GM12878 (cell line): ENCODE measurements at regions not wholly inside any gene's neighbourhood (a gene's known extent, or its start where the extent isn't known, plus 50 kb on each side); places are given as distances from the start of the nearest gene placed in this dataset.

ENCODE experiments used
- BHLHE40 ChIP-seq, 2 experiments: fragments of 450-650 bp in 1 of 2; IDR thresholded peaks; 2 replicates each; pipeline ENCODE4 v1.6.1; 2011 to 2017; ENCODE audit warnings: low read depth in 2 of 2, borderline replicate concordance in 1 of 2, improper control_type of control experiment in 1 of 2, low read length in 1 of 2, mild to moderate bottlenecking in 1 of 2
- BRCA1 ChIP-seq: IDR thresholded peaks from 2 replicates; pipeline ENCODE4 v1.6.1; 2011; ENCODE audit warnings: low read depth, low read length, improper control_type of control experiment
- CBFB ChIP-seq: IDR thresholded peaks from 2 replicates; pipeline ENCODE4 v1.6.1; 2016; ENCODE audit warnings: antibody characterized with exemption, low read depth
- CREM ChIP-seq: IDR thresholded peaks from 2 replicates; pipeline ENCODE4 v1.6.1; 2014; ENCODE audit warnings: antibody characterized with exemption, low read depth
- EED ChIP-seq: sonication (generic); IDR thresholded peaks from 2 replicates; pipeline ENCODE4 v1.6.1; 2016; ENCODE audit warnings: antibody characterized with exemption, low read depth
- FOS ChIP-seq: IDR thresholded peaks from 3 replicates; pipeline ENCODE4 v1.6.1; 2011; ENCODE audit warnings: borderline replicate concordance; ENCODE audit not compliant: insufficient read length; ENCODE audit errors: extremely low read depth
- FOXM1 ChIP-seq: IDR thresholded peaks from 2 replicates; pipeline ENCODE4 v1.6.1; 2012; ENCODE audit warnings: low read depth, mild to moderate bottlenecking, inconsistent platforms, low read length, moderate library complexity
- HDAC6 ChIP-seq: fragments of 200-600 bp; sonication (generic); IDR thresholded peaks from one replicate; pipeline ENCODE4 v1.8.0; 2017; ENCODE audit warnings: antibody characterized with exemption; ENCODE audit not compliant: unreplicated experiment
- HDGF ChIP-seq: fragments of 450-650 bp; IDR thresholded peaks from 2 replicates; pipeline ENCODE4 v1.6.1; 2016; ENCODE audit warnings: antibody characterized with exemption
- IRF5 ChIP-seq: fragments of 450-650 bp; IDR thresholded peaks from 2 replicates; pipeline ENCODE4 v1.6.1; 2017; ENCODE audit warnings: borderline replicate concordance
- JUNB ChIP-seq: IDR thresholded peaks from 2 replicates; pipeline ENCODE4 v1.6.1; 2016; ENCODE audit warnings: antibody characterized with exemption, mild to moderate bottlenecking
- KAT2A ChIP-seq: conservative IDR thresholded peaks from 2 replicates; pipeline ENCODE4 v1.6.1; 2011; ENCODE audit warnings: low read depth, low read length; ENCODE audit not compliant: control insufficient read depth
- NFIC ChIP-seq: IDR thresholded peaks from 2 replicates; pipeline ENCODE4 v1.6.1; 2012; ENCODE audit warnings: low read depth, mild to moderate bottlenecking, inconsistent platforms, low read length, moderate library complexity
- NFYA ChIP-seq: IDR thresholded peaks from 2 replicates; pipeline ENCODE4 v1.6.1; 2011; ENCODE audit warnings: low read depth, mild to moderate bottlenecking, low read length, improper control_type of control experiment, borderline replicate concordance
- PAX8 ChIP-seq: fragments of 450-650 bp; IDR thresholded peaks from 2 replicates; pipeline ENCODE4 v1.6.1; 2017; ENCODE audit warnings: mild to moderate bottlenecking, moderate library complexity
- PBX3 ChIP-seq: IDR thresholded peaks from 2 replicates; pipeline ENCODE4 v1.6.1; 2011; ENCODE audit warnings: mild to moderate bottlenecking, low read depth, low read length, moderate library complexity; ENCODE audit not compliant: insufficient replicate concordance
- PML ChIP-seq: IDR thresholded peaks from 2 replicates; pipeline ENCODE4 v1.6.1; 2012; ENCODE audit warnings: low read length, inconsistent platforms
- POLR2AphosphoS5 ChIP-seq: IDR thresholded peaks from 2 replicates; pipeline ENCODE4 v1.6.1; 2011; ENCODE audit warnings: mild to moderate bottlenecking, low read length, inconsistent platforms
- RB1 ChIP-seq: fragments of 450-650 bp; formaldehyde crosslinking; IDR thresholded peaks from 2 replicates; pipeline ENCODE4 v1.6.1; 2017; ENCODE audit warnings: mild to moderate bottlenecking, borderline replicate concordance
- REST ChIP-seq: IDR thresholded peaks from 2 replicates; pipeline ENCODE4 v1.6.1; 2012; ENCODE audit warnings: mild to moderate bottlenecking, low read depth, low read length
- SKIL ChIP-seq: fragments of 450-650 bp; IDR thresholded peaks from 2 replicates; pipeline ENCODE4 v1.6.1; 2017; ENCODE audit warnings: mild to moderate bottlenecking, low read depth, inconsistent platforms; ENCODE audit not compliant: poor library complexity, severe bottlenecking
- TCF7 ChIP-seq: IDR thresholded peaks from 2 replicates; pipeline ENCODE4 v1.6.1; 2014; ENCODE audit warnings: antibody characterized with exemption, borderline replicate concordance
- ZNF207 ChIP-seq: fragments of 450-650 bp; IDR thresholded peaks from 2 replicates; pipeline ENCODE4 v1.6.1; 2014; ENCODE audit warnings: antibody characterized with exemption, mild to moderate bottlenecking, borderline replicate concordance

- TF ChIP-seq NFYA (no peak), PBX3 (no peak), EED (no peak), TCF7 (peak; percentile 18; the same call in 1 of the 2 replicates), ZNF207 (no peak), REST (no peak), NFIC (peak; percentile 97), PAX8 (no peak), SKIL (no peak), HDGF (no peak), FOXM1 (peak; percentile 93; the same call in 1 of the 2 replicates), IRF5 (no peak), BRCA1 (no peak), FOS (no peak), RB1 (no peak), HDAC6 (no peak), KAT2A (no peak), CBFB (no peak), POLR2AphosphoS5 (no peak), JUNB (peak; percentile 96), PML (no peak), BHLHE40 (IDR thresholded peaks at IDR 0.05; ENCODE audit: borderline replicate concordance in 1 of 2, low read depth in 2 of 2, low read length in 1 of 2) (no peak), CREM (peak; percentile 68; the same call in 1 of the 2 replicates)
Observed at GRCh38 chr2:188076149-188077056, 215.3 kb upstream of the GULP1 start (continued).
